SH-SY5Y (cell line): ENCODE measurements at regions not wholly inside any gene's neighbourhood (a gene's known extent, or its start where the extent isn't known, plus 50 kb on each side); places are given as distances from the start of the nearest gene placed in this dataset.

Experiments used
- GATA2 ChIP-seq: IDR thresholded peaks from 2 replicates; pipeline ENCODE4 v1.6.1; 2011; ENCODE audit warnings: mild to moderate bottlenecking, low read depth, low read length
- GATA3 ChIP-seq: IDR thresholded peaks from 2 replicates; pipeline ENCODE4 v1.6.1; 2011; ENCODE audit warnings: low read depth, mild to moderate bottlenecking, low read length, moderate library complexity

DNA sequence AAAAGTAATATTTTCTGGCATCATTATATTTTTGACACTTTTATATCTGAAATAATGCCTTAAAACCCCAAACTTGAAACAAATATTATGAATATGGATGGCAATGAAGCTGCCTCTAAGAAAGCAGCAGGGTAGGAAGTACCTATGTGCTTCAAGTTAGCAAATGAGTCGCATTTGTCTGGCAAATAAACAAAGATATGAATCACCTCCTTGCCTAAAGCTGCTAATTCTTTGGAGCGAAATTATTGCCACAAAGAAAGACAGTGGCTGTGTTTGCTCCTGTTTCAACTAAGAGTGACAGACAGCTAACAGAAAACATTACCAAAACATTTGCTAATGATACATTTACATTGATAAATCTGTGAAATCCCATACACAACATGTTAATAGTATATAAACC lies 854.9 kb downstream of the RPS29 start:
- TF ChIP-seq GATA2 (no peak), GATA3 (no peak)
